Muscle of arm (tissue), 1 donor: ENCODE measurements at regions not wholly inside any gene's neighbourhood (a gene's known extent, or its start where the extent isn't known, plus 50 kb on each side); places are given as distances from the start of the nearest gene placed in this dataset.
"Not testable (repeated sequence)": the region's sequence is repeated elsewhere in the genome, so short reads cannot be mapped to it uniquely, and the experiment has no call there.

Experiments
- DNase-seq: peaks from one replicate; pipeline ENCODE4 v3.0.0-alpha.2; 2013

DNA sequence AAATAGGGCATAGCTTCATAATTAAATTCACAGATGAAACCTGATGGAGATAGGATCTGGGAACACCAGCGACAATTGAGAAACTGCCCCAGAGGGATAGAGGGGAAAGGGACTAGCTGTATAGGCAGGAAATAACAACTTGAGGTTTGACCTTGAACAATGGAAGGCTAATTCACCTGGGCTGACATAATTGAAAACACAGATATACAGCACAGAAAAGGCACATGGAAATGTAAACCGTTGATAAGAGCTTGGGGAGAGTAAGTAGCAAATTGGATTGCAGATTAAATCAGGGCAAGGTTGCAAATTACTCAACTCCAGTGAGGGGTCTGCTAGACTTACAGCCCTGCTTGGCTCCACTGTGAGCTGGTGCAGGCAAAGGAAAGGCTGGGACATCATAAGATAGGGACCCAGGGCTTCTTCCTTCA is 246.7 kb downstream of the DLEU7 start:
- DNase-seq, result no peak

DNA sequence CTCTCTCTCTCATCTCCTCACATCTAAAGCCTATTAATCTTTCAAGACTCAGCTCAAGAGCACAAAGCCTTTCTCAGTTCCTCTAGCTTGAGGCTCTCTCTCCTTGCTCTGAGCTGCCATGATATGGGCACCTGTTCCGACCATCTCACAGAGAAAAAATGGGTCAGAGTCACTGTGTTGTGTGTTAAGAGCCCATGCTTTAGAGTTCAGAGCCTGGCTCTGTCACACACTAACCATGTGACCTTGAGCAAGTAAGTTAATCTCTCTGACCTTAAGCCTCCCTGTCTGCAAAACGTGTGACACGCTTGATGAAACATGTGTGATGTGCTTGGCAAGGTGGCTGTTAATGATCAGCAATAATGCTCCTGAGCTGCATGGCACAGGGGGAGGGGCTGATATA is 245.2 kb downstream of the DLEU7 start:
- no peak for DNase-seq

- no peak for DNase-seq
These were observed 244.4 kb downstream of the DLEU7 start for GRCh38 chr13:50599046-50599445.

DNA sequence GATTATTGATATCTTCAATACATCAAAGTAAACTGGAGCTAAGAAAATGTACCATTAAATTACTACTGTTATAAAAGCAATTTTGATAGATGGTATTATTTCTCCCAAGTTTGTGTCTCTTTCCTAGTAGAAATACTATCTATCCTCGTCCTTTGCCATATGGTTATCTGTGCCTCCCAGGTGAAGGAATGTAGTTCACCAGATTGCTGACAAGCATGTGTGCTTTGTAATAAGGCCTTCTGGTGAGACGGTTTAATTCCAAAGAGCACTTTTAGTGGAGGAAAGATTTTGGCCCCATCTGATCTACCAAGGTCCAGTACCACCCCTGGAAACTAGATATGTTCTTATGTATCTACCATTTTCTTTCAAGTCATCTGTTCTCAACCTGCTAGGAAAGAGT is 243.6 kb downstream of the DLEU7 start:
- no peak for DNase-seq

GRCh38 chr13:50608370-50608769 is 235.1 kb downstream of the DLEU7 start:
- DNase-seq, result no peak

DNA sequence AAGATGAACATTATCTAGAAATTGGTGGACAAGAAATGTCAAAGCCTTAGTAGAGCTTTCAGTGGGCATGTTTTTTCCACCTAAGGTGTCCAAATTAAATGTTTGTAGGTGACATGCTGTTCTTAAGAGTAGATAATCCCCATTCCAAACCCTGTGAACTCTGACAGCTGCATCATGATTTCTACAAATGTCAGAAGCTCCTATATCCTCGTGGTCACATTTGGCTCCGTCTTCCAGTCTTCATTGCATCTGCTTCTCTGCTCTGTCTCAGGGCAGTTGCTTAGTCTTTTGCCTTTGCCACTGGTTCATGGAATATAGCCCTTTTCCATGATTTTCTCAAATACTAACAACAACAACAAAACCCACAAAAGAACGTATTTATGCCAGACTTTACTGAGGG is 234.5 kb downstream of the DLEU7 start:
- no peak for DNase-seq

GRCh38 chr13:50610238-50610637 is 233.3 kb downstream of the DLEU7 start:
- DNase-seq, result no peak

GRCh38 chr13:50611117-50611781 is 232.2 kb downstream of the DLEU7 start:
- DNase-seq, result no peak

GRCh38 chr13:50612717-50613116 is 230.8 kb downstream of the DLEU7 start:
- no peak for DNase-seq

GRCh38 chr13:50613356-50613831 is 230.1 kb downstream of the DLEU7 start:
- peak; percentile 62 for DNase-seq

DNA sequence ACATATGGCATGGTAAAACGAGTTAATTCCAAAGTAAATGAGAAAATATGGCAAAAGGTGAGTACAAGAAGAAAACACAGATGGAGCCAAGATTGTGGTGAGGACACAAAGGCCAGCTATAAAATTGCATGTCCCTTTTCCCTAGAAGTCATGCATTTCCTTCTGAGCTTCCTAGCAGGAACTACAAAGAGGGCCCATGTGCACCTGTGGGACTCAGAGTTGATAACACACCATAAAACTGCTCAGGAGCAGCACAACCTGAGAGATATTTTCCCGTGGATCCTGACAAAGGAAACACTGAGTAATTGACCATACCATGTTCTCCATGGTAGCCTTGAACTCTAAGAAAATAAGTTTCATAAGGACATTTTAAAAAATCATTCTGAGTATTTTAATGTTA is 228.3 kb downstream of the DLEU7 start:
- no peak for DNase-seq

GRCh38 chr13:50616101-50616500 is 227.4 kb downstream of the DLEU7 start:
- no peak for DNase-seq

DNA sequence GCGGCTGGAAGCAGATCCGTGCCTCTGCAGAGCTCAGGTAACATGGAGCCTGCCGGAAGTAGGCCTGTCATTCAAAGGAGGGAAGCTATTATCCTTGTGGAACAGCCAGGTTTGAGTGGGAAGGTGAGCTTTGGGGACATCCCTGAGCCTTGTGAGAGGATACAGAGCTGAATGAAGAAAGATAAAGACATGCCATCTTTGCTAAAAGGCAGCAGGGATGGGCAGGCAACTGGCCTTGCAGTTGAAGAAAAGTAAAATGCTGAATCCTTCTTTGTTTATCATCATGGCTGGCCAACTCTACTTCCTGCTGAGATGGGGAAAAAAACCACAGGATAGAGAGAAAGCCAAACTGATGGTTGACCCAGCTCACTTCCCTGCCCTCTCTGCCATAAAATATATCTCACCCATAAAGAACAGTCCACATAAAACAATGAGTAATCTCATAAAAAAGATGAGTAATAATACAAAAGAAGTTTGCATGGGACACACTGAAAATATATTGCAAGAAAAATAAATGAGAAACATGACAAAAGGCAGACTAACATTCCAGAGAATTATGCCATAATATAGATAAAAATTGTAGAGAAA is 226.3 kb downstream of the DLEU7 start:
- DNase-seq, result no peak

- no peak for DNase-seq
These were observed 225.3 kb downstream of the DLEU7 start for GRCh38 chr13:50618206-50618605.

- no peak for DNase-seq
These were observed 217.4 kb downstream of the DLEU7 start for GRCh38 chr13:50626101-50626547.

GRCh38 chr13:50627111-50627510 is 216.4 kb downstream of the DLEU7 start:
- DNase-seq, result no peak

DNA sequence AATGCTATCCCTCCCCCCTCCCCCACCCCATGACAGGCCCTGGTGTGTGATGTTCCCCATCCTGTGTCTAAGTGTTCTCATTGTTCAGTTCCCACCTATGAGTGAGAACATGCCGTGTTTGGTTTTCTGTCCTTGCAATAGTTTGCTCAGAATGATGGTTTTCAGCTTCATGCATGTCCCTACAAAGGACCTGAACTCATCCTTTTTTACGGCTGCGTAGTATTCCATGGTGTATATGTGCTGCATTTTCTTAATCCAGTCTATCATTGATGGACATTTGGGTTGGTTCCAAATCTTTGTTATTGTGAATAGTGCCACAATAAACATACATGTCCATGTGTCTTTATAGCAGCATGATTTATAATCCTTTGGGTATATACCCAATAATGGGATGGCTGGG is 215.0 kb downstream of the DLEU7 start:
- DNase-seq, result not testable (repeated sequence)

GRCh38 chr13:50629497-50629896 is 214.0 kb downstream of the DLEU7 start:
- DNase-seq, result no peak

- no peak for DNase-seq
These were observed 213.5 kb downstream of the DLEU7 start for GRCh38 chr13:50629966-50630365.

DNA sequence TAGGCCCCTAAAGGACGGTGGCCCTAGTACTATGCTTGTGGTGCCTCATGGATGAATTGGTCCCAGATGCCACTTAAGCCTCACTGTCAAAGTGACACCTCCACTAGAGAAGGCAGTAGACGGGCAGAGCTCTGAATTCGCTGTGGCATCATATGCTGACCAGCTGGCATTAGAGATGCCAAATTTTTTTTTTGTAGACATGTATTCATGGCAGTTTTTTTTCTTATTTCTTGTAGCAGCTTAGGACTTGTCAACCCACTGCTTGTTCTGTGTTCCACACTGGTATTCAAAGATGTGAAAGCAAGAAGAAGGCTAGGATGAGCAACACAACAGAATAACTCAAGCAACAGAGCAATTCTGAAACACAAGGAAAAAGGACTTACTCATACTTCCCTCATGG is 212.5 kb downstream of the DLEU7 start:
- DNase-seq, result no peak

DNA sequence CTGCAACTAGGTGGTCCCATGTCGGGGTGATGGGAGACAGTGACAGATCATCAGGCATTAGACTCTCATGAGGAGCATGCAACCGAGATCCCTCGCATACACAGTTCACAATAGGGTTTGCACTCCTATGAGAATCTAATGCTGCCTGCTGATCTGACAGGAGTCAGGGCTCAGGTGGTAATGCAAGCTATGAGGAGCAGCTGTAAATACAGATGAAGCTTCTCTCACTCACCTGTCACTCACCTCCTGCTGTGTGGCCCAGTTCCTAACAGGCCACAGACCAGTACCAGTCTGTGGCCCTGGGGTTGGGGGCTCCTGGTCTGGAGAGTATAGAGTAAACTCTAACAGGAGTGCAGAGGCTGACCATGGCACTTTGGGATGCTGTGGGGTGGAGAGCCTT is 209.2 kb downstream of the DLEU7 start:
- no peak for DNase-seq

DNA sequence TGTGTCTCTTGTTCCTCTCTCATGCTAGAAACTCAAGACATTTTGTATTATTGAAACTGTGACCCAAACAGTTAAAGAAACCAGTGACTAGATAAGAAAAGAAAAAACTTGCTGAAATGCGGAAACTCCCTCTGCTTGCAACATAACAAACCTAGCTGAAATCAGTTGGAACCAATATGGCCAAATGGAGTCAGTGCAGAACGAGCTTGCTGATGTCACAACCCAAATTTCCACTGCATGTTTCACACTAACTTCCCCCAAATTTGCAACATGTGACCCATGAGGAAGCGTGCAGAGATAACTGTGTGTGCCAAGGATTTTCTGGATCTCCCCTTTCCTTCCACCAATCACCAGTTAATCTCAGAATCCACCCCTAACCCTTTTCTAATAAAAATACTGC is 208.0 kb downstream of the DLEU7 start:
- no peak for DNase-seq

- DNase-seq, result no peak
These were observed 207.3 kb downstream of the DLEU7 start for GRCh38 chr13:50636007-50636704.
